T-helper 2 cell treated with Interferon-gamma antibody and Interleukin-4, amounts not matched to agents 5 μg/mL and 100 μg/mL, for 36 hours (primary cell): ENCODE measurements at regions not wholly inside any gene's neighbourhood (a gene's known extent, or its start where the extent isn't known, plus 50 kb on each side); places are given as distances from the start of the nearest gene placed in this dataset.
"Not testable (repeated sequence)": the region's sequence is repeated elsewhere in the genome, so short reads cannot be mapped to it uniquely, and the experiment has no call there.

Experiments
- DNase-seq: peaks from one replicate; pipeline ENCODE4 v3.0.0; 2021; ENCODE audit warnings: low spot score
- H3K27ac Mint-ChIP-seq: one replicate; pipeline ENCODE4 v1.8.0; 2021; ENCODE audit warnings: mild to moderate bottlenecking, mixed read lengths
- H3K27me3 Mint-ChIP-seq: one replicate; pipeline ENCODE4 v1.8.0; 2021; ENCODE audit warnings: low read depth, mixed read lengths
- H3K36me3 Mint-ChIP-seq: one replicate; pipeline ENCODE4 v1.8.0; 2021; ENCODE audit warnings: low read depth, mixed read lengths
- H3K4me1 Mint-ChIP-seq: one replicate; pipeline ENCODE4 v1.8.0; 2021; ENCODE audit warnings: low read depth, mixed read lengths
- H3K4me3 Mint-ChIP-seq: one replicate; pipeline ENCODE4 v1.8.0; 2022; ENCODE audit warnings: mild to moderate bottlenecking, moderate library complexity, mixed read lengths
- H3K9me3 Mint-ChIP-seq: one replicate; pipeline ENCODE4 v1.8.0; 2021; ENCODE audit warnings: mixed read lengths

DNA sequence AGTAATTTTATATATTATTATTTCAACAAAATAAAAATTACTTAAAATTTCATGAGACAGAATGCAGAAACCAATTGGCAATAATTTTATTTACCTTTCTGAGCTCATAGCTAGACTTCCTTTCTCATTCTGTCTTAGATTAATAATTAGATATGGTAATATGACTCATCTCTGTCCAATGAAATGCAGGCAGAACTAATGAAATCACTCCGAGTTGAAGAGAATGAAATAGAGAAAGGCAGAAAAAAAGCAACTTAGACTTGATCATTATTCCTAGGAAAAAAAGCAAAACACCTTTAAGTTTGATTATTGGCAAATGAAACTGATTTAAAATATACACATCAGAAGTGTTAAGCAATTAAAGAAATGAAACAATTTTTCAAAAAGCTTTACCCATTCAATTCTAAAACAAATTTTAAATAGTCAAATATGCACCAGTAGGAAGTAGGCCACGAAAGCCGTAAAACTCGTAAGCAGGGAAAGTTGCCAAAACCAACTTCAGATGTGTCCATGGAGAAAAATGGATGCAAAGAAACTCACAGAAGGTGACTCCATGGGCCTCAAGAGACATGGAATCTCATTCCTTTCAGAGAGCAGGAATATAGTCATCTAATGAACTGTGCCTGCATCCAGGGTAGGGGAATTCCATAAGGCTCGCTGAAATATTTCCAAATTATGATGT, 293.8 kb upstream of the RGS17 start:
- H3K4me3 Mint-ChIP-seq = no peak overlapping the region
- DNase-seq = no peak
- H3K4me1 Mint-ChIP-seq = no peaks in the 10 kb centered on the region
- no peak overlapping the region for H3K27ac Mint-ChIP-seq
- H3K9me3 Mint-ChIP-seq = no peaks in the 10 kb centered on the region
- no peaks in the 10 kb centered on the region for H3K36me3 Mint-ChIP-seq
- H3K27me3 Mint-ChIP-seq = no peaks in the 10 kb centered on the region

- DNase-seq = no peak
- no peak overlapping the region for H3K4me3 Mint-ChIP-seq
Observed at GRCh38 chr6:153412519-153412918, 281.4 kb upstream of the RGS17 start.

GRCh38 chr6:153411070-153411648, 280.1 kb upstream of the RGS17 start:
- no peak for DNase-seq
- no peaks in the 10 kb centered on the region for H3K27me3 Mint-ChIP-seq
- no peak overlapping the region for H3K27ac Mint-ChIP-seq
- no peaks in the 10 kb centered on the region for H3K36me3 Mint-ChIP-seq
- H3K4me3 Mint-ChIP-seq = no peak overlapping the region
- peaks cover 4% of the 10 kb centered on the region for H3K9me3 Mint-ChIP-seq
- no peaks in the 10 kb centered on the region for H3K4me1 Mint-ChIP-seq

More at GRCh38 chr6:153412519-153412918, 281.4 kb upstream of the RGS17 start:
- H3K9me3 Mint-ChIP-seq = peaks cover 4% of the 10 kb centered on the region
- H3K36me3 Mint-ChIP-seq = no peaks in the 10 kb centered on the region
- no peak overlapping the region for H3K27ac Mint-ChIP-seq
- no peaks in the 10 kb centered on the region for H3K27me3 Mint-ChIP-seq
- no peaks in the 10 kb centered on the region for H3K4me1 Mint-ChIP-seq

DNA sequence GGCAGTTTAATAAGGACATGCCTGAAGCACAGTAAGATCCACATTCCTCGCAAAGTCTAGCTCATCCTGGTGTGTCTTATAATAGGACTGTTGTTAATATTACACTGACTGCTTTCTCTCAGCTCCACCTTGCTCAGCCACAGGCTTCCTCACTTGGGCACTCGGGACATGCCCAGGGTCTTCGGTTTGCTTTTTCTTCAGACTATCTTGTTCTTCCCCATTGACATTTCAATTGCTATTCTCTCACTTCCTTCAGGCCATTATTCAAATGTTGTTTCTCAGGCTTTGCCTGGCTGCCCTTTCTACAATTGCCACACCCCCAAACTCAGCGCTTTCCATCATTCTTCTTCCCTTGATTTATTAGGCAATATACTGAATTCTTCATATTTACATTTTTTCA, 274.8 kb upstream of the RGS17 start:
- no peaks in the 10 kb centered on the region for H3K9me3 Mint-ChIP-seq
- H3K27me3 Mint-ChIP-seq = no peaks in the 10 kb centered on the region
- no peaks in the 10 kb centered on the region for H3K4me1 Mint-ChIP-seq
- no peak for DNase-seq
- no peaks in the 10 kb centered on the region for H3K36me3 Mint-ChIP-seq
- H3K4me3 Mint-ChIP-seq = no peak overlapping the region
- H3K27ac Mint-ChIP-seq = no peak overlapping the region

DNA sequence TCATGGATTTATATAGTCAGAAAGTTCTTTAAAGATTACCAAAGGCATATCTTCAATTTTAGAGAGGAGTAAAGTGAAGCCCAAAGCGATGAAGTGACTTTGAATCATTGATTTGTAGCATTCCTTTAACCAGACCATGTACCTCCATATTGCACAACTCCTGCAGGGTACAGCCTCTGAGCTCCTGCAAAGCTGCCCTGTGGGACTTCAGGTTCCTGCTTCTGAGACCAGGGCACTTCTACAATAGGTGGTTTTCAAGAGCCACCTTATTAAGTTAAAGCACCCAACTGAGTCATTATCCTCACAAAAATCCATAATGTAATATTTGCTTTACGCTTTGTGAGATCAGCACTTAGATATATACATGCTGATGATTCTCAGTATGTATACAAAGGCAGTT, 270.7 kb upstream of the RGS17 start:
- Mint-ChIP-seq H3K27me3 (no peaks in the 10 kb centered on the region), H3K36me3 (no peaks in the 10 kb centered on the region), H3K9me3 (no peaks in the 10 kb centered on the region), H3K27ac (no peak overlapping the region), H3K4me1 (no peaks in the 10 kb centered on the region), H3K4me3 (no peak overlapping the region)
- DNase-seq = no peak

- Mint-ChIP-seq H3K36me3 (no peaks in the 10 kb centered on the region), H3K27me3 (no peaks in the 10 kb centered on the region), H3K4me3 (no peak overlapping the region), H3K27ac (no peak overlapping the region), H3K4me1 (no peaks in the 10 kb centered on the region), H3K9me3 (peaks cover 7% of the 10 kb centered on the region)
- DNase-seq = no peak
Observed at GRCh38 chr6:153392156-153392555, 261.1 kb upstream of the RGS17 start.

DNA sequence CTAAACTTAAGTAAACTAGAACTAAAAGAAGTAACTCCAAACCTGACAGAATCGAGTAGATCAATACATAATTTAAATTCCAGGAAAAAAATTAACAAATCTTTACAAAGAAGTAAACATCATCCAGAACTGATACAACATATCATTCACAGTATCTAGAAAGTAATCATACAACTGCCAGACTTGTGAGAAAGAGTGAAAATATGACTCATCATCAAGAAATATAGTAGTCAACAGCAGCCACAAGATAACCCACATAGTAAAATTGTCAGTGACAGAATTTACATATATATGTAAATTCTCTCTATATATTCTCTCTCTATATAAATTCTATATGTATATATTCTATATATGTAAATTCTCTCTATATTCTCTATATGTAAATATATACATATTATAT, 242.8 kb upstream of the RGS17 start:
- no peak overlapping the region for H3K4me3 Mint-ChIP-seq
- H3K27me3 Mint-ChIP-seq = no peaks in the 10 kb centered on the region
- peaks cover 5% of the 10 kb centered on the region for H3K4me1 Mint-ChIP-seq
- no peaks in the 10 kb centered on the region for H3K36me3 Mint-ChIP-seq
- no peaks in the 10 kb centered on the region for H3K9me3 Mint-ChIP-seq
- H3K27ac Mint-ChIP-seq = no peak overlapping the region
- DNase-seq = no peak

GRCh38 chr6:153368131-153368530, 237.0 kb upstream of the RGS17 start:
- DNase-seq = no peak
- no peaks in the 10 kb centered on the region for H3K27me3 Mint-ChIP-seq
- H3K4me1 Mint-ChIP-seq = no peaks in the 10 kb centered on the region
- no peak overlapping the region for H3K4me3 Mint-ChIP-seq
- H3K36me3 Mint-ChIP-seq = no peaks in the 10 kb centered on the region
- no peaks in the 10 kb centered on the region for H3K9me3 Mint-ChIP-seq
- H3K27ac Mint-ChIP-seq = no peak overlapping the region

DNA sequence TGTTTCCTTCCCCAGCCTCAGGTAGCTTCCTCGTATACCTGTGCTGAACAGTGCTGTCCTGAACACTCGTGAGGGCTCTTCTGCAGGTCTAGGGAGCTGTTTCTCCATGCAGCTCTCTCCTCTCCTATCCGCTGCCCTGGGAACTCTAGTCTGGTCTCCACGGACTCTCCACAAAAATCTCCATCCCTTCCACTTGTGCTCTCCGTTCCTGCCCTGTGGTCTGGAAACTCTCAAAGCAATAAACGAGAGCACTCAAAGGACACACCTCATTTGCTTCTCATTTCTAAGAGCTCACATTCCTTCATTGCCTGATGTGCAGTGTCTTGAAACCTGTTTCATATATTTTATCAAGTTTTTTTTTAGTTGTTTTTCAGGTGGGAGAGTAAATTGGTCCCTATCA, 235.9 kb upstream of the RGS17 start:
- H3K36me3 Mint-ChIP-seq = no peaks in the 10 kb centered on the region
- no peak overlapping the region for H3K27ac Mint-ChIP-seq
- no peaks in the 10 kb centered on the region for H3K27me3 Mint-ChIP-seq

GRCh38 chr6:153357391-153357790, 226.3 kb upstream of the RGS17 start:
- Mint-ChIP-seq H3K4me1 (no peaks in the 10 kb centered on the region), H3K4me3 (no peak overlapping the region), H3K27ac (no peak overlapping the region), H3K9me3 (no peaks in the 10 kb centered on the region), H3K36me3 (no peaks in the 10 kb centered on the region), H3K27me3 (no peaks in the 10 kb centered on the region)
- no peak for DNase-seq

More for the DNA sequence above, 235.9 kb upstream of the RGS17 start:
- Mint-ChIP-seq H3K9me3 (no peaks in the 10 kb centered on the region), H3K4me1 (no peaks in the 10 kb centered on the region), H3K4me3 (no peak overlapping the region)
- no peak for DNase-seq

DNA sequence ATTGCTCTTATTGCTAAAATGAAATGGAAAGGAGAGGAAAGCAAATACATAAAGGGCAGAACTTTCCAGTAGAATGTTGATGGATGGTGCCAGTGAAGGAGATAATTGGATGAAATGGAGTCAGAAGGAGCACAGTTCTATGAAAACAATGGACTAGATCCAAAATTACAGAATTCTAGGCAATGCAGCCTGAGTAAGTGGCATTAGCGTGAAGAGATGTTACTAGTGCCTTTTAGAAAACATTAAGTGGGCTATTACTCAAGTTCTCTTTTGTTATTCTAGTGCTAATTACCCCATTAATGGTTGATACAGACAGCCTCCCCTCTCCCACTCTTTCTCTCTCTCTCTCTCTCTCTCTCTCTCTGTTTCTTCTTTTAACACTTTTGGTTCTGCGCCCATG, 209.5 kb upstream of the RGS17 start:
- H3K4me3 Mint-ChIP-seq = no peak overlapping the region

GRCh38 chr6:153334121-153334520, 203.0 kb upstream of the RGS17 start:
- DNase-seq = no peak
- H3K9me3 Mint-ChIP-seq = peaks cover 3% of the 10 kb centered on the region
- no peaks in the 10 kb centered on the region for H3K36me3 Mint-ChIP-seq
- H3K4me3 Mint-ChIP-seq = no peak overlapping the region
- no peaks in the 10 kb centered on the region for H3K4me1 Mint-ChIP-seq
- no peak overlapping the region for H3K27ac Mint-ChIP-seq
- H3K27me3 Mint-ChIP-seq = no peaks in the 10 kb centered on the region

More for the DNA sequence above, 209.5 kb upstream of the RGS17 start:
- Mint-ChIP-seq H3K27me3 (no peaks in the 10 kb centered on the region), H3K9me3 (peaks cover 2% of the 10 kb centered on the region), H3K36me3 (no peaks in the 10 kb centered on the region), H3K27ac (no peak overlapping the region), H3K4me1 (no peaks in the 10 kb centered on the region)
- no peak for DNase-seq

GRCh38 chr6:153331221-153331620, 200.1 kb upstream of the RGS17 start:
- not testable (repeated sequence) for H3K27ac Mint-ChIP-seq, H3K4me1 Mint-ChIP-seq, H3K27me3 Mint-ChIP-seq, H3K9me3 Mint-ChIP-seq, H3K36me3 Mint-ChIP-seq, DNase-seq, H3K4me3 Mint-ChIP-seq

- DNase-seq = no peak
- no peaks in the 10 kb centered on the region for H3K27me3 Mint-ChIP-seq
- peaks cover 3% of the 10 kb centered on the region for H3K9me3 Mint-ChIP-seq
- no peaks in the 10 kb centered on the region for H3K4me1 Mint-ChIP-seq
- H3K27ac Mint-ChIP-seq = no peak overlapping the region
- no peak overlapping the region for H3K4me3 Mint-ChIP-seq
- no peaks in the 10 kb centered on the region for H3K36me3 Mint-ChIP-seq
Observed at GRCh38 chr6:153328194-153328593, 197.1 kb upstream of the RGS17 start.

- Mint-ChIP-seq H3K27ac (no peak overlapping the region), H3K4me1 (no peaks in the 10 kb centered on the region), H3K36me3 (no peaks in the 10 kb centered on the region), H3K9me3 (peaks cover 2% of the 10 kb centered on the region), H3K4me3 (no peak overlapping the region), H3K27me3 (no peaks in the 10 kb centered on the region)
- no peak for DNase-seq
Observed at GRCh38 chr6:153325661-153326060, 194.6 kb upstream of the RGS17 start.
